ENCODE measurements at regions not wholly inside any gene's neighbourhood (a gene's known extent, or its start where the extent isn't known, plus 50 kb on each side); places are given as distances from the start of the nearest gene placed in this dataset.

DNA sequence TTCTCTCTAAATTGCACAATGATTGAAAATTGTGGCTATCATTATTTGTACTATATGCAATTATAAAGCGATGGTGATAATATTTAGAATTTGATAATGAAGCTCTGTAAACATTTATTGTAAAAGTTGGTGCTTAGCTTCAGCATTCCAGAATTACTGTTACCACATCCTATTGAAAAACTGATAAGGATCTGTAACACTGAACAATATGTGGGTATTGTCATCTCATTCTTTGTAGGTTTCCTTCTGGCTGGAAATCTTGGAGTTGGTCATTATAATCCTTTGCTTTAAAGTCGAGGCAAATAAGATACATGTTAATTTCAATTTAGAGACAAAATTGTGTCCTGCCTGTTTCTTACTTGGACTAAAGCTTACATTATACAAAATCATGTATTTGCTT, 323.4 kb upstream of the GOLIM4 start:
- Histone ChIP-seq H3K18ac (ENCODE audit: low read depth, low read length) (no peak overlapping the region), H3K4me2 (ENCODE audit: low read depth, low read length) (no peak overlapping the region), H4K5ac (ENCODE audit: low read depth, low read length) (no peak overlapping the region), H2BK5ac (ENCODE audit: low read depth, low read length, poor library complexity, severe bottlenecking) (no peak overlapping the region), H3K9ac (ENCODE audit: low read depth, low read length) (no peak overlapping the region), H2AFZ (replicated peaks; ENCODE audit: low read length, poor library complexity) (no peak overlapping the region), H3K9me1 (ENCODE audit: insufficient read depth, low read length) (no peaks in the 10 kb centered on the region), H2BK15ac (ENCODE audit: low read depth, low read length) (no peak overlapping the region), H4K8ac (ENCODE audit: low read depth in 2 of 2, low read length in 2 of 2) (no peak overlapping the region), H3K4me3 (ENCODE audit: insufficient read depth, low read depth, low read length) (no peak overlapping the region), H3K79me1 (ENCODE audit: low read depth in 1 of 2, low read length in 2 of 2) (no peaks in the 10 kb centered on the region), H2AK9ac (replicated peaks; ENCODE audit: low read depth, low read length, poor library complexity) (no peak overlapping the region), H3K27me3 (ENCODE audit: control insufficient read depth, insufficient read depth, low read length) (peaks cover 2% of the 10 kb centered on the region; the same call in 1 of the 2 replicates), H3K36me3 (ENCODE audit: control insufficient read depth, insufficient read depth, low read length) (no peaks in the 10 kb centered on the region), H2BK120ac (ENCODE audit: low read depth, low read length) (no peak overlapping the region), H3K4me1 (ENCODE audit: control insufficient read depth, insufficient read depth, low read length) (peaks cover 2% of the 10 kb centered on the region; the same call in 1 of the 2 replicates), H4K91ac (ENCODE audit: insufficient read depth, low read depth, low read length) (no peak overlapping the region), H4K20me1 (ENCODE audit: insufficient read depth, low read length) (no peaks in the 10 kb centered on the region), H3K27ac (ENCODE audit: insufficient read depth, low read length) (no peak overlapping the region), H2AK5ac (ENCODE audit: low read depth, low read length) (no peak overlapping the region), H3K14ac (replicated peaks; ENCODE audit: low read depth, low read length) (no peak overlapping the region), H2BK20ac (ENCODE audit: low read depth, low read length) (no peak overlapping the region), H3K4ac (ENCODE audit: low read depth, low read length) (no peak overlapping the region), H3K56ac (ENCODE audit: extremely low read depth, insufficient read depth, low read length) (no peak overlapping the region), H3K9me3 (ENCODE audit: control insufficient read depth, insufficient read depth, low read length) (peaks cover 2% of the 10 kb centered on the region; the same call in 1 of the 2 replicates), H3K23ac (ENCODE audit: low read depth, low read length) (no peak overlapping the region)
- POLR2A ChIA-PET (ENCODE audit: unreplicated experiment), result no interaction called here
- no peak for ATAC-seq (ENCODE audit: low read depth)
- dilution Hi-C loops (cut with HindIII; ENCODE audit: low sequenced_read_pairs, unreplicated experiment), result no loop called here
- in situ Hi-C loops (cut with MboI; ENCODE audit: low sequenced_read_pairs), result no loop called here
- no peak for TF ChIP-seq NFE2L2 (IDR thresholded peaks at IDR 0.05; ENCODE audit: low read depth, low read length)
- TF ChIP-seq, protein P1, sequence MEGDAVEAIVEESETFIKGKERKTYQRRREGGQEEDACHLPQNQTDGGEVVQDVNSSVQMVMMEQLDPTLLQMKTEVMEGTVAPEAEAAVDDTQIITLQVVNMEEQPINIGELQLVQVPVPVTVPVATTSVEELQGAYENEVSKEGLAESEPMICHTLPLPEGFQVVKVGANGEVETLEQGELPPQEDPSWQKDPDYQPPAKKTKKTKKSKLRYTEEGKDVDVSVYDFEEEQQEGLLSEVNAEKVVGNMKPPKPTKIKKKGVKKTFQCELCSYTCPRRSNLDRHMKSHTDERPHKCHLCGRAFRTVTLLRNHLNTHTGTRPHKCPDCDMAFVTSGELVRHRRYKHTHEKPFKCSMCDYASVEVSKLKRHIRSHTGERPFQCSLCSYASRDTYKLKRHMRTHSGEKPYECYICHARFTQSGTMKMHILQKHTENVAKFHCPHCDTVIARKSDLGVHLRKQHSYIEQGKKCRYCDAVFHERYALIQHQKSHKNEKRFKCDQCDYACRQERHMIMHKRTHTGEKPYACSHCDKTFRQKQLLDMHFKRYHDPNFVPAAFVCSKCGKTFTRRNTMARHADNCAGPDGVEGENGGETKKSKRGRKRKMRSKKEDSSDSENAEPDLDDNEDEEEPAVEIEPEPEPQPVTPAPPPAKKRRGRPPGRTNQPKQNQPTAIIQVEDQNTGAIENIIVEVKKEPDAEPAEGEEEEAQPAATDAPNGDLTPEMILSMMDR (conservative IDR thresholded peaks at IDR 0.05; ENCODE audit: low read depth, low read length), result no peak
- TF ChIP-seq, protein P2, sequence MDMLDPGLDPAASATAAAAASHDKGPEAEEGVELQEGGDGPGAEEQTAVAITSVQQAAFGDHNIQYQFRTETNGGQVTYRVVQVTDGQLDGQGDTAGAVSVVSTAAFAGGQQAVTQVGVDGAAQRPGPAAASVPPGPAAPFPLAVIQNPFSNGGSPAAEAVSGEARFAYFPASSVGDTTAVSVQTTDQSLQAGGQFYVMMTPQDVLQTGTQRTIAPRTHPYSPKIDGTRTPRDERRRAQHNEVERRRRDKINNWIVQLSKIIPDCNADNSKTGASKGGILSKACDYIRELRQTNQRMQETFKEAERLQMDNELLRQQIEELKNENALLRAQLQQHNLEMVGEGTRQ (IDR thresholded peaks at IDR 0.05; ENCODE audit: low read depth, low read length), result no peak
- no peak for TF ChIP-seq ELK1 (IDR thresholded peaks at IDR 0.05; ENCODE audit: borderline replicate concordance, low read depth, low read length)
- no peak for TF ChIP-seq RAD21 (IDR thresholded peaks at IDR 0.05; ENCODE audit: low read length)
- no peak for TF ChIP-seq BHLHE40 (IDR thresholded peaks at IDR 0.05; ENCODE audit: low read depth, low read length)
- TF ChIP-seq RCOR1 (IDR thresholded peaks at IDR 0.05; ENCODE audit: insufficient replicate concordance, low read length), result no peak
- no peak for TF ChIP-seq MAZ (IDR thresholded peaks at IDR 0.05; ENCODE audit: borderline replicate concordance, low read depth, low read length)
- TF ChIP-seq MXI1 (IDR thresholded peaks at IDR 0.05; ENCODE audit: borderline replicate concordance, low read depth, low read length), result no peak
- TF ChIP-seq FOS (IDR thresholded peaks at IDR 0.05; ENCODE audit: low read depth, low read length), result no peak
- no peak for TF ChIP-seq RFX5 (IDR thresholded peaks at IDR 0.05; ENCODE audit: low read depth, low read length)
- BruUV-seq (replicated peaks), result no TSS peak
- DNase-seq, result no peak
- CTCF ChIA-PET, result no interaction called here
- intact Hi-C loops (cut with micrococcal nuclease), result no loop called here
- WGBS, 2 experiments (ENCODE audit: extremely low coverage in 2 of 2, insufficient read length in 1 of 2), result no CpG with 5 or more reads among the region's 2 CpGs
